ENCODE measurements at regions not wholly inside any gene's neighbourhood (a gene's known extent, or its start where the extent isn't known, plus 50 kb on each side); places are given as distances from the start of the nearest gene placed in this dataset.

DNA sequence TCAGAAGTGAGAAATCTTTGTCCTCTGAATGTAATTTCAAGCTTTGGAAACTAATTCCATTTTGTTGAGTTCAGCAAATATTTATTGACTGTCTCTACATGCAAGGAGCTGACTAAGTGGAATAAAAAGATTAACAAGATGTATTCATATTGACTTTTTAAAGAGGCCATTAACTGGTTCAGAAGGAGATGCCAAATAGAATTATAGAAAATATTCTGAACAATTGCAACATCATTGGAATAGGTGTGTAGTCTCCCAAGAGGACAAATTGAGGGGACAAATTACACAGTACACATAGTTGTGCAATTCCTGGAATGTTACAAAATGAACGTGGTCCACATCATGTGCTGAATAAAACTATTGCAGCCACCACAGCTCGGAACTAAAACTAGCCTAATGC lies 224.2 kb downstream of the NPR3 start:
- Histone ChIP-seq H3K79me2 (ENCODE audit: low read length) (no peaks in the 10 kb centered on the region), H3K36me3 (replicated peaks; ENCODE audit: insufficient read depth, low read length) (no peaks in the 10 kb centered on the region), H3K9me3 (replicated peaks; ENCODE audit: insufficient read depth, low read length) (no peaks in the 10 kb centered on the region), H3F3A (ENCODE audit: insufficient read depth, low read length) (no peaks in the 10 kb centered on the region), H3K9ac (ENCODE audit: low read length) (no peak overlapping the region), H3K27ac (ENCODE audit: low read length) (no peak overlapping the region), H3K4me2 (ENCODE audit: low read depth, low read length) (no peak overlapping the region), H3K27me3 (replicated peaks; ENCODE audit: insufficient read depth, low read length) (no peaks in the 10 kb centered on the region), H3K9me2 (replicated peaks; ENCODE audit: insufficient read depth, low read length) (no peaks in the 10 kb centered on the region), H4K20me1 (ENCODE audit: insufficient read depth, low read length) (no peaks in the 10 kb centered on the region), H3K4me1 (ENCODE audit: low read length) (no peaks in the 10 kb centered on the region), H2AFZ (ENCODE audit: low read length) (no peak overlapping the region), H3K4me3 (ENCODE audit: low read length) (no peak overlapping the region)
- TF ChIP-seq, protein P1, sequence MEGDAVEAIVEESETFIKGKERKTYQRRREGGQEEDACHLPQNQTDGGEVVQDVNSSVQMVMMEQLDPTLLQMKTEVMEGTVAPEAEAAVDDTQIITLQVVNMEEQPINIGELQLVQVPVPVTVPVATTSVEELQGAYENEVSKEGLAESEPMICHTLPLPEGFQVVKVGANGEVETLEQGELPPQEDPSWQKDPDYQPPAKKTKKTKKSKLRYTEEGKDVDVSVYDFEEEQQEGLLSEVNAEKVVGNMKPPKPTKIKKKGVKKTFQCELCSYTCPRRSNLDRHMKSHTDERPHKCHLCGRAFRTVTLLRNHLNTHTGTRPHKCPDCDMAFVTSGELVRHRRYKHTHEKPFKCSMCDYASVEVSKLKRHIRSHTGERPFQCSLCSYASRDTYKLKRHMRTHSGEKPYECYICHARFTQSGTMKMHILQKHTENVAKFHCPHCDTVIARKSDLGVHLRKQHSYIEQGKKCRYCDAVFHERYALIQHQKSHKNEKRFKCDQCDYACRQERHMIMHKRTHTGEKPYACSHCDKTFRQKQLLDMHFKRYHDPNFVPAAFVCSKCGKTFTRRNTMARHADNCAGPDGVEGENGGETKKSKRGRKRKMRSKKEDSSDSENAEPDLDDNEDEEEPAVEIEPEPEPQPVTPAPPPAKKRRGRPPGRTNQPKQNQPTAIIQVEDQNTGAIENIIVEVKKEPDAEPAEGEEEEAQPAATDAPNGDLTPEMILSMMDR (IDR thresholded peaks at IDR 0.05; ENCODE audit: low read length), result no peak
- TF ChIP-seq EZH2 (optimal IDR thresholded peaks at IDR 0.05; ENCODE audit: low read depth, low read length), result no peak
- no peak for TF ChIP-seq EZH2phosphoT487 (IDR thresholded peaks at IDR 0.05; ENCODE audit: low read length)
- no peak for DNase-seq

DNA sequence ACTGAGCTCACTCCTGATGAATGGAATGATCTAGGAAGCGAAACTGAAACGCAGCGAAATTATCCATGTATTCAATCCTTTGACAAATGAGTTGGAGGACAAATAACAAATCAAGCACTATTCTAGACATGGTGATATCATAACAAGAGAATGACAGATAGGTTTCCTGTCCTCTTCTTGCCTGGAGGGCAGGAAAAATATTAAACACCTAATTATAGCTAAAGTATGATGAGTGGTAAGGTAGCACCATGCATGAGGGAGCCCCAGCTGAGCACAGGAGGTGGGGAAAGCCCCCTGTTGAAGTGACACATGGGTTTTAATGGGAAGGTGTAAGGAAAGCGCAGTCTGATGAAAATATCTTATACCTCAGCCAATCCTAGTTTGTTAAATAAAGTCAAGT lies 225.2 kb downstream of the NPR3 start:
- Histone ChIP-seq H3K9me3 (replicated peaks; ENCODE audit: insufficient read depth, low read length) (no peaks in the 10 kb centered on the region), H2AFZ (ENCODE audit: low read length) (no peak overlapping the region), H3K4me2 (ENCODE audit: low read depth, low read length) (no peak overlapping the region), H3K9me2 (replicated peaks; ENCODE audit: insufficient read depth, low read length) (no peaks in the 10 kb centered on the region), H3K4me1 (ENCODE audit: low read length) (no peaks in the 10 kb centered on the region), H3K27ac (ENCODE audit: low read length) (no peak overlapping the region), H3K4me3 (ENCODE audit: low read length) (no peak overlapping the region), H3K9ac (ENCODE audit: low read length) (no peak overlapping the region), H4K20me1 (ENCODE audit: insufficient read depth, low read length) (no peaks in the 10 kb centered on the region), H3F3A (ENCODE audit: insufficient read depth, low read length) (no peaks in the 10 kb centered on the region), H3K27me3 (replicated peaks; ENCODE audit: insufficient read depth, low read length) (no peaks in the 10 kb centered on the region), H3K79me2 (ENCODE audit: low read length) (no peaks in the 10 kb centered on the region), H3K36me3 (replicated peaks; ENCODE audit: insufficient read depth, low read length) (no peaks in the 10 kb centered on the region)
- TF ChIP-seq EZH2 (optimal IDR thresholded peaks at IDR 0.05; ENCODE audit: low read depth, low read length) (no peak), EZH2phosphoT487 (IDR thresholded peaks at IDR 0.05; ENCODE audit: low read length) (no peak)
- TF ChIP-seq, protein P1 (IDR thresholded peaks at IDR 0.05; ENCODE audit: low read length), result no peak
- no peak for DNase-seq

DNA sequence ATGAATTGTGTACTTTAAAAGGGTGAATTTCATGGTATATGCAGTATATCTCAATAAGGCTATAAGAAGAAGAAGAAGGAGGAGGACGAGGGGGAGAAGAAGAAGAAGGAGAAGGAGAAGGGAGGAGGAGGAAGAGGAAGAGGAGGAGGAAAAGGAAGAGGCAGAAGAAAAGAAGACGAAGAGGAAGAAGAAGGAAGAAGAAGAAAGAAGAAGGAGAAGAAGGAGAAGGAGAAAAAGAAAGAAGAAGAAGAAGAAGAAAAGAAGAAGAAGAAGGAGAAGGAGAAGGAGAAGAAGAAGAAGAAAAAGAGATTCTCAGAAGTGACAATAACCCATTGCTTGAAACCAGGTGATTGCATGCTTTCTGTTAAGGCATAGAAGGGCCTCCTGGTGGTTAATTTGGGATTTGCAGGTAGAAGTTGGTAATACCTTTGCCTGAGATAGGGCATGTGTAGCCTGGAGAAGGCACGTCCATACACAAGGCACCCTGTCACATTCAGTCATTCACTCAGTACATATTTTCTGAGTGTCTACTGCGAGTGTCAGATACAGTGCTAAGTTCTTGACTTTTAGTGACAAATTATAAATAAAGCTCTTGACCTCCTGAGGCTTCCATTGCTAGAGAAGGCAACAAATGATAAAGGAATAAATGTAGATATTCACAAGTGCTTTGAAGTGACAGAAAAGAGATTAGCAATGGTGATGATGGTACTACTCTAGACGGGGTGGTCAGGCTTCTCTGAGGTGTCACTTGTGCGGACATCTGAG lies 231.3 kb downstream of the NPR3 start:
- Histone ChIP-seq H3K36me3 (replicated peaks; ENCODE audit: insufficient read depth, low read length) (no peaks in the 10 kb centered on the region), H3K4me1 (ENCODE audit: low read length) (no peaks in the 10 kb centered on the region), H3K9me2 (replicated peaks; ENCODE audit: insufficient read depth, low read length) (no peaks in the 10 kb centered on the region), H3K27ac (ENCODE audit: low read length) (no peak overlapping the region), H2AFZ (ENCODE audit: low read length) (no peak overlapping the region), H4K20me1 (ENCODE audit: insufficient read depth, low read length) (no peaks in the 10 kb centered on the region), H3K9ac (ENCODE audit: low read length) (no peak overlapping the region), H3K4me2 (ENCODE audit: low read depth, low read length) (no peak overlapping the region), H3F3A (ENCODE audit: insufficient read depth, low read length) (no peaks in the 10 kb centered on the region), H3K79me2 (ENCODE audit: low read length) (no peaks in the 10 kb centered on the region), H3K4me3 (ENCODE audit: low read length) (no peak overlapping the region), H3K27me3 (replicated peaks; ENCODE audit: insufficient read depth, low read length) (no peaks in the 10 kb centered on the region), H3K9me3 (replicated peaks; ENCODE audit: insufficient read depth, low read length) (no peaks in the 10 kb centered on the region)
- TF ChIP-seq, protein P1 (IDR thresholded peaks at IDR 0.05; ENCODE audit: low read length), result peak; percentile 65
- TF ChIP-seq EZH2phosphoT487 (IDR thresholded peaks at IDR 0.05; ENCODE audit: low read length), result no peak
- DNase-seq, result peak; percentile 65
